PC-9 (cell line): ENCODE measurements at regions not wholly inside any gene's neighbourhood (a gene's known extent, or its start where the extent isn't known, plus 50 kb on each side); places are given as distances from the start of the nearest gene placed in this dataset.

Experiments
- CTCF ChIP-seq: fragments of 200-600 bp; sonication (generic); conservative IDR thresholded peaks from 2 replicates; pipeline ENCODE4 v1.6.1; 2017; ENCODE audit warnings: mixed run types, antibody characterized with exemption, mild to moderate bottlenecking, moderate library complexity
- EZH2 ChIP-seq: fragments of 200-600 bp; sonication (generic); IDR thresholded peaks from 2 replicates; pipeline ENCODE4 v1.8.0; 2017; ENCODE audit warnings: antibody characterized with exemption, low read depth

DNA sequence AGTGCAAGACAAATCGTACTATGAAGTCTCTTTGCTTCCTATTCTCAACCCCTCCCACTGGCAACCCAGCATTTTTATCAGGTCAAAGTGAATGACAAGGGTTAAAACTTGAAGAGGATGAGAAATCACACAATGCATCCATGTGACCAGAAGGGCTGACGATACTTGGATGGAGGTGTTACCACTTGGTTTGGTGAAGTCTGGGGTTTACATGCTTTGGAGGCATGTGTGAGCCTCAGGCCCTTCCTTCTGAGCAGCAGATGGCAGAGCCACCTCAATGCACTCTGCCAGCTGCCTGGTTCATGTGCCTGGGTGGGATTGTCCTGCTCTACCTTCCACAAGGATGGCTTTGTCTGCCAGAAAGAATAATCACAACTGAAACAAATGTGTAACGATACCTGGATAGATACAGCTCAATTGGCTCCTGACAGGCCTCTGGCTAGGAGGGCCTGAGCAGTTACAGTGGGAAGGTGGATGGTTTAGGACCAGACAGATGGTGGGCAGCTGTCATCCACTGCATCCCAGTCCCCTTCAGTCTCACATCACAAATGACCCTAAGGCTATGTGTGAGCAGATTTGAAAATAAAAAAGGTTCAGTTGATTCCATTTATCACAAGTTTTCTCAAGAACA lies 51.5 kb upstream of the CNIH3 start:
- TF ChIP-seq CTCF: no peak
- TF ChIP-seq EZH2: no peak
